NT2/D1 (cell line): ENCODE measurements at regions not wholly inside any gene's neighbourhood (a gene's known extent, or its start where the extent isn't known, plus 50 kb on each side); places are given as distances from the start of the nearest gene placed in this dataset.

Experiments
- DNase-seq: peaks from one replicate; pipeline ENCODE4 v3.0.0-alpha.2; 2011; ENCODE audit warnings: low read depth, low spot score
- H3K27me3 ChIP-seq: 2 replicates; pipeline ENCODE4 v1.6.0; 2011; ENCODE audit warnings: mild to moderate bottlenecking; ENCODE audit not compliant: insufficient read length, insufficient read depth
- H3K36me3 ChIP-seq: 2 replicates; pipeline ENCODE4 v1.6.1; 2011; ENCODE audit warnings: mild to moderate bottlenecking, low read length, mixed read lengths; ENCODE audit not compliant: insufficient read depth, insufficient read length
- H3K4me1 ChIP-seq: 2 replicates; pipeline ENCODE4 v1.5.1; 2011; ENCODE audit not compliant: insufficient read depth, insufficient read length
- H3K4me3 ChIP-seq: 2 replicates; pipeline ENCODE4 v1.5.1; 2011; ENCODE audit warnings: low read depth; ENCODE audit not compliant: insufficient read length
- H3K9ac ChIP-seq: 2 replicates; pipeline ENCODE4 v1.6.0; 2011; ENCODE audit warnings: low read depth; ENCODE audit not compliant: insufficient read length
- H3K9me3 ChIP-seq: 2 replicates; pipeline ENCODE4 v1.5.1; 2011; ENCODE audit warnings: mild to moderate bottlenecking, low read length; ENCODE audit not compliant: insufficient read depth
- SUZ12 ChIP-seq: IDR thresholded peaks from 2 replicates; pipeline ENCODE4 v1.6.1; 2011; ENCODE audit not compliant: insufficient read length, insufficient read depth; ENCODE audit errors: extremely low read depth
- YY1 ChIP-seq: IDR thresholded peaks from 2 replicates; pipeline ENCODE4 v1.6.1; 2011; ENCODE audit not compliant: insufficient read length, insufficient read depth
- ZNF274 ChIP-seq: IDR thresholded peaks from 2 replicates; pipeline ENCODE4 v1.6.1; 2011; ENCODE audit warnings: mild to moderate bottlenecking, low read depth, low read length

DNA sequence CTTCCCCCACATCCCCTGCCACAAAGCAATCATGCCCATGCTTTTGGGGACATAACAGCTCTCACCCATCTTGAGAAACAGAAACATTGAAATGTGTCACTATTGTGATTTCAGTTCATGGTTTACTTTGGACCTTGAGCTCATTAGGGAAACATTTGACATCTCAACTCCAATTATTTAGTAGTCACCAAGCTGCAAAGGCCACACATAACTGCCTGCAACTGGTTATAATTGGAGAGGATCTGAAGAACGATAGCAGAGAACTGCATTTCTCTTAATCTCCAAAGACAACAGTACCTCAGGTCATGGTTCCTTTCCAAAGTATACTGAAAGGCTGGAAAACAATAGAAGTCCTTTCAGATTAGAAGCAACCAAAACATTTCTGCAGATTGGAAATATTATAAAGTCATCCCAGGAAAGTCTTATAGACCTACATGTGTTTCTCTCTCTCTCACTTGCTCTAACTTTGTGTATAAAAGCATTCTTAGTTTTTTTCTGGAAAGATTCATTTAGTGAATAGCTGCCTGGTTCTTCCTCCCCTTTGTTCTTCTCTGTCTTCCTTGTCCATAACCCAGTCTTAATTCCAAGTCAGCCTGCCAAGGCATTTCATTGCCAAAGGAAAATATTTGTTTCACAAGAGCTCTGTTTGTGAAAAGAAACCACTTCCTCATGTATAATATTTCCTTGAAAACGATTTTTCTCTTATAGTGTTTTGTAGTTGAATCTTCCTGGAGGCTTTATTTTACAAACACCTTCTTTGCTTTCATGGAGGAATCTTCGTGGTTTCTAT is 426.8 kb downstream of the ADGRL2 start:
- Histone ChIP-seq H3K9me3 (no peaks in the 10 kb centered on the region), H3K27me3 (no peaks in the 10 kb centered on the region), H3K9ac (no peak overlapping the region), H3K36me3 (no peaks in the 10 kb centered on the region), H3K4me1 (no peaks in the 10 kb centered on the region), H3K4me3 (no peak overlapping the region)
- no peak for DNase-seq
- TF ChIP-seq ZNF274 (no peak), YY1 (no peak), SUZ12 (no peak)

DNA sequence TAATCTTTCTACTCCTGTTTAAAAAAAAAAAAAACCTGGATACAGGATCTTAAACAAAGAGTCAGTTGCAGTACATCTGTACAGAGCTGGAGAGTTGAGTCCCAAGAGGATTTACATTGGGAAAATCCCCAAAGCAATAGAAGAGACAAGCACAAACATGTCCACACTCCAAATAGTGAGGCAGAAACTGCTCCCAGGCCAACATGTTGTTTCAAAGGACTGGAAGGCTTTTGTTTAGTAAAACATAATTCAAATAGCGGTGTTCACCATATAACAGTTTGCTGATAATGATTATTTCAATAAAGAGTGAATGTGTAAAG is 425.4 kb downstream of the ADGRL2 start:
- Histone ChIP-seq H3K36me3 (no peaks in the 10 kb centered on the region), H3K4me1 (no peaks in the 10 kb centered on the region), H3K9ac (no peak overlapping the region), H3K4me3 (no peak overlapping the region), H3K27me3 (no peaks in the 10 kb centered on the region), H3K9me3 (no peaks in the 10 kb centered on the region)
- TF ChIP-seq ZNF274 (no peak), SUZ12 (no peak), YY1 (no peak)
- DNase-seq = no peak

DNA sequence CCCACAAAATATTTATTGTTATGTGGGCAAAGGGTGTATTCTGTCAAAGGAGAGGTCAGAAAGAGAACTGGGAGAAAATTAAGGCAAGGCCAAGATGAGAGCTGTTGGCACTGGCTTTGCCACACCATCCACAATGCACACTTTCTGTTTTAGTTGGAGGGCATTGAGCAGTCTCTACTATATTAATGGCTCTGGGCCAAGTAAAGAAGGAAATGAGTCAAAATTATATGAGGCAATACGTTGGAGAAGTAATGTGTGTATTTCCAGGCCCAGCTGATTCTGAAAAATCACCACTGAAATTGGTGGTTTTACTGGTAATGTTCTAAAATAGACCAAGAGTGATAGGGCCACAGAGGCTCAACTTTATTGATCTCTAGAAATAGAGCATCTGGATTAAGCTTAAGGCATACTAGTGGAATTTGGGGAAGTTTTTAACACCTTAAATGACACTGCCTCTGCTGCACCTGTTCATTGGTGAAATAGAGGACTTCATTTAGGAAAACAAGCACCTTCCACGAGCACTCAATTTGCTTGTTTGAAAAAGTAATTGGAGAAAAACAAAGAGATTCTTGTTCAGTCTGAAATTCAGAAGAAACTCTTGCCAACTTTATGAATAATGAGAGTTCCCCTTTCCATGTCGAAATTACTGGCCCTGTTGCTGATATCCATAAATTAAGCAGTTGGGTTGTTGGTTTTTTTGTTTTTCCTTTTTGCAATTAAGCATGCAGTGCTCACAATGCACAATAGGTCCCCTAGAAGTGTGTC is 424.9 kb downstream of the ADGRL2 start:
- Histone ChIP-seq H3K36me3 (no peaks in the 10 kb centered on the region), H3K4me3 (no peak overlapping the region), H3K9me3 (no peaks in the 10 kb centered on the region), H3K27me3 (no peaks in the 10 kb centered on the region), H3K4me1 (no peaks in the 10 kb centered on the region), H3K9ac (no peak overlapping the region)
- TF ChIP-seq YY1 (no peak), SUZ12 (no peak), ZNF274 (no peak)
- DNase-seq = no peak

DNA sequence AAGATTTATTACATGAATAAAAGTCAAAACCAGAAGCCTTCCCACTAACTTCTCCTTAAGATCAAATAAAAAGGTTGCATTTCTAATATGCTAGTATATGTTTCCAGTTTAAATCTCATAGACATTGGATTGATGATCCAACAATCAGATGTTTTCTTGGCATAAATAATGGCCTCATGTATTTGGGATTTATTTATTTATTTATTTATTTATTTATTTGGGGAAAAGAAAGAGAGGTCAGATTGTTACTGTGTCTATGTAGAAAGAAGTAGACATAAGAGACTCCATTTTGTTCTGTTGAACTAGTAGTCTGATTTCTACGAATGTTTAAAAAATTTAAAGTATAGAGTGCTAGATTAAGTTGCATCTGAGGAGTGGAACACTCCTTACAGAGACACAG is 422.4 kb downstream of the ADGRL2 start:
- no peak for TF ChIP-seq SUZ12
- no peak for TF ChIP-seq ZNF274
- TF ChIP-seq YY1 = no peak
- Histone ChIP-seq H3K4me3 (no peak overlapping the region), H3K27me3 (no peaks in the 10 kb centered on the region), H3K9me3 (no peaks in the 10 kb centered on the region), H3K36me3 (no peaks in the 10 kb centered on the region), H3K4me1 (no peaks in the 10 kb centered on the region), H3K9ac (no peak overlapping the region)
- no peak for DNase-seq

DNA sequence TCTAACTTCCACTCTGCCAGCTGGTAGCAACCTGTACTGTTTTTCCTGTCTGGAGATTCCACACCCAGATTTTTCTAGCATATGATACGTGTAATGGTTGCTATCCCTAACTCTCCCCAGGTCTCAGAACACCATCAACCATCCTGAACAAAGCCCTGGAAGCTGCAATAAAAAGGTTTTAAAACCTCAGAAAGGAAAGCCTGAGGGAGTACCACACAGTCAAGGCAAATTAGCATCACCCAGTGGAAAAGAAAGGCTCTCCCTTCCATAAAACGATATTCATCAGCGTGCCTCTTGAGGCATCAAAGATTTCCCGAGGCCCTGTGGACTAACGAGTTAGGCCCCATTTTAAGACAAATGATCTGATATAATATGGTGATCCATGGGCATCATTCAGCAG is 421.0 kb downstream of the ADGRL2 start:
- no peaks in the 10 kb centered on the region for H3K36me3 ChIP-seq
- H3K9me3 ChIP-seq = no peaks in the 10 kb centered on the region
- H3K9ac ChIP-seq = no peak overlapping the region
- H3K4me3 ChIP-seq = no peak overlapping the region
- H3K27me3 ChIP-seq = no peaks in the 10 kb centered on the region
- no peaks in the 10 kb centered on the region for H3K4me1 ChIP-seq
- TF ChIP-seq YY1 = no peak
- no peak for TF ChIP-seq ZNF274
- no peak for TF ChIP-seq SUZ12
- DNase-seq = no peak

DNA sequence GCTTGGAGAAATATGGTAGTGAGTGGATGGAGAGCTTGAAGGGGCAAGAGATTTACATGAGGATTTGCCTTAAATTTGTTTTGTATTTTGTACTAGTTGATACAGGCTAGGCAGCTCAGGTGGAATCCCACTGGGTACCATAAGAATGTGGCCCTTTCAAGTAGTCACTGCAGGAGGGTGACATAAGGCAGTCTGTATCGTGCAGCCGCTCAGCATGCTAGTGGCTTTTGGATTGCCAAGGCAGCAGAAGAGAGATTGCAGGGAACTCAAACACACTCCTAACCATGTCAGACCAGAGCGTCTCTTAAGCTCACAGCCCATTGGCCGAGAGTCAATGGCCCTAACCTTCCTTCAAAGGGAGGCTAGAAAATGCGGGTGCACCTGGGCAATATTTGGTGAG is 420.0 kb downstream of the ADGRL2 start:
- H3K9me3 ChIP-seq = no peaks in the 10 kb centered on the region
- no peaks in the 10 kb centered on the region for H3K36me3 ChIP-seq
- DNase-seq = no peak
- H3K4me3 ChIP-seq = no peak overlapping the region
- H3K9ac ChIP-seq = no peak overlapping the region
- H3K4me1 ChIP-seq = no peaks in the 10 kb centered on the region
- H3K27me3 ChIP-seq = no peaks in the 10 kb centered on the region
- TF ChIP-seq YY1 = no peak
- no peak for TF ChIP-seq ZNF274
- no peak for TF ChIP-seq SUZ12

DNA sequence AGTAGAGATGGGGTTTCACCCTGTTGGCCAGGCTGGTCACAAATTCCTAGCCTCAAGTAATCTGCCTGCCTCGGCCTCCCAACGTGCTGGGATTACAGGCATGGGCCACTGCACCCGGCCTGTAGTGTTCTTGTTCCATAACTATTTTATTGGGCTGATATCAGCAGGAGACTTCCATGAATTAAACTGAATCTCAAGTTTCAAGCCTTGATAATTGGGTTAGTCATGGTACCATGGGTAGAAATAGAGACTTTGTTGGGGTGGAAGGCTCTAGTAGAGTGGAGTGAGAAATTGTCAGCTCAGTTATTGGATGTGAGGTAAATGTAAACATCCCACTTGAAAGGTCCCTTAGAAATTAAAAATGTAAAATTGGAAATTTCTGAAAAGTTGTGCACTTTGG is 419.1 kb downstream of the ADGRL2 start:
- no peaks in the 10 kb centered on the region for H3K9me3 ChIP-seq
- no peaks in the 10 kb centered on the region for H3K36me3 ChIP-seq
- H3K4me1 ChIP-seq = no peaks in the 10 kb centered on the region
- H3K27me3 ChIP-seq = no peaks in the 10 kb centered on the region
- TF ChIP-seq YY1 (no peak), ZNF274 (no peak), SUZ12 (no peak)
- DNase-seq = no peak
- no peak overlapping the region for H3K9ac ChIP-seq
- H3K4me3 ChIP-seq = no peak overlapping the region
